Stimulated activated effector memory CD8-positive, alpha-beta T cell treated with anti-CD3 and anti-CD28 coated beads, Interleukin-12 subunit alpha, Interleukin-12 subunit beta, amount 100 ng/mL, for 72 hours (primary cell): ENCODE measurements at regions not wholly inside any gene's neighbourhood (a gene's known extent, or its start where the extent isn't known, plus 50 kb on each side); places are given as distances from the start of the nearest gene placed in this dataset.
A peak's percentile ranks its signal among the peaks of the same experiment; 100 is the strongest.

Source experiments
- ATAC-seq: fragments of 150-1000 bp; cut with Tn5 transposase; 2 replicates; pipeline ENCODE4 v1.10.0; 2021
- DNase-seq, 2 donors: peaks; one replicate each; pipeline ENCODE4 v3.0.0; 2021 to 2022; ENCODE audit warnings: low spot score in 2 of 2
- H3K27ac Mint-ChIP-seq: one replicate; pipeline ENCODE4 v1.8.0; 2022; ENCODE audit warnings: mild to moderate bottlenecking, mixed read lengths
- H3K36me3 Mint-ChIP-seq: one replicate; pipeline ENCODE4 v1.8.0; 2022; ENCODE audit warnings: mild to moderate bottlenecking, mixed read lengths
- H3K4me1 Mint-ChIP-seq: one replicate; pipeline ENCODE4 v1.8.0; 2022; ENCODE audit warnings: mixed read lengths
- H3K4me3 Mint-ChIP-seq: one replicate; pipeline ENCODE4 v1.8.0; 2022; ENCODE audit warnings: mild to moderate bottlenecking, mixed read lengths
- H3K9me3 Mint-ChIP-seq: one replicate; pipeline ENCODE4 v1.8.0; 2022; ENCODE audit warnings: mixed read lengths

- Mint-ChIP-seq H3K27ac (no peak overlapping the region), H3K4me1 (no peaks in the 10 kb centered on the region), H3K36me3 (no peaks in the 10 kb centered on the region)
These were observed 91.3 kb downstream of the MAF start for GRCh38 chr16:79509211-79509631.

GRCh38 chr16:79508294-79508693 is 92.2 kb downstream of the MAF start:
- Mint-ChIP-seq H3K27ac (no peak overlapping the region), H3K36me3 (no peaks in the 10 kb centered on the region), H3K9me3 (no peaks in the 10 kb centered on the region), H3K4me1 (no peaks in the 10 kb centered on the region), H3K4me3 (no peak overlapping the region)
- ATAC-seq (no peak), DNase-seq (no peak)

More at GRCh38 chr16:79509211-79509631, 91.3 kb downstream of the MAF start:
- ATAC-seq (no peak), DNase-seq (no peak)
- Mint-ChIP-seq H3K9me3 (no peaks in the 10 kb centered on the region), H3K4me3 (no peak overlapping the region)

- Mint-ChIP-seq H3K36me3 (no peaks in the 10 kb centered on the region), H3K4me3 (no peak overlapping the region), H3K27ac (no peak overlapping the region), H3K4me1 (no peaks in the 10 kb centered on the region), H3K9me3 (no peaks in the 10 kb centered on the region)
- DNase-seq (no peak), ATAC-seq (no peak)
These were observed 95.2 kb downstream of the MAF start for GRCh38 chr16:79505344-79505743.

- H3K4me1 Mint-ChIP-seq = peaks cover under 1% of the 10 kb centered on the region
- DNase-seq (no peak), ATAC-seq (no peak)
- no peak overlapping the region for H3K27ac Mint-ChIP-seq
- H3K9me3 Mint-ChIP-seq = no peaks in the 10 kb centered on the region
- no peak overlapping the region for H3K4me3 Mint-ChIP-seq
- no peaks in the 10 kb centered on the region for H3K36me3 Mint-ChIP-seq
These were observed 97.0 kb downstream of the MAF start for GRCh38 chr16:79503511-79503910.

GRCh38 chr16:79501446-79501845 is 99.1 kb downstream of the MAF start:
- no peak for ATAC-seq
- H3K4me3 Mint-ChIP-seq = no peak overlapping the region
- no peaks in the 10 kb centered on the region for H3K9me3 Mint-ChIP-seq

GRCh38 chr16:79500866-79501265 is 99.7 kb downstream of the MAF start:
- H3K4me3 Mint-ChIP-seq = no peak overlapping the region
- no peak for DNase-seq
- ATAC-seq = no peak

More at GRCh38 chr16:79501446-79501845, 99.1 kb downstream of the MAF start:
- no peak for DNase-seq
- H3K27ac Mint-ChIP-seq = no peak overlapping the region
- peaks cover 17% of the 10 kb centered on the region for H3K4me1 Mint-ChIP-seq
- H3K36me3 Mint-ChIP-seq = no peaks in the 10 kb centered on the region

GRCh38 chr16:79500286-79500685 is 100.3 kb downstream of the MAF start:
- Mint-ChIP-seq H3K9me3 (peaks cover 3% of the 10 kb centered on the region), H3K4me3 (no peak overlapping the region), H3K36me3 (no peaks in the 10 kb centered on the region), H3K4me1 (peaks cover 17% of the 10 kb centered on the region), H3K27ac (no peak overlapping the region)
- ATAC-seq (no peak), DNase-seq (no peak)

More at GRCh38 chr16:79500866-79501265, 99.7 kb downstream of the MAF start:
- Mint-ChIP-seq H3K4me1 (peaks cover 17% of the 10 kb centered on the region), H3K9me3 (peaks cover 3% of the 10 kb centered on the region), H3K27ac (no peak overlapping the region), H3K36me3 (no peaks in the 10 kb centered on the region)

- DNase-seq = no peak
- ATAC-seq = no peak
- H3K4me1 Mint-ChIP-seq = peaks cover 17% of the 10 kb centered on the region
- no peak overlapping the region for H3K27ac Mint-ChIP-seq
- no peaks in the 10 kb centered on the region for H3K36me3 Mint-ChIP-seq
- H3K4me3 Mint-ChIP-seq = no peak overlapping the region
- H3K9me3 Mint-ChIP-seq = peaks cover 3% of the 10 kb centered on the region
These were observed 101.6 kb downstream of the MAF start for GRCh38 chr16:79498928-79499327.

- H3K9me3 Mint-ChIP-seq = peaks cover 3% of the 10 kb centered on the region
- DNase-seq = no peak
- H3K27ac Mint-ChIP-seq = peak overlapping the region; percentile 33
- ATAC-seq = peak; percentile 78
- no peak overlapping the region for H3K4me3 Mint-ChIP-seq
- peaks cover 17% of the 10 kb centered on the region for H3K4me1 Mint-ChIP-seq
- no peaks in the 10 kb centered on the region for H3K36me3 Mint-ChIP-seq
These were observed 102.8 kb downstream of the MAF start for GRCh38 chr16:79497606-79498350.

GRCh38 chr16:79493911-79494310 is 106.6 kb downstream of the MAF start:
- no peak for ATAC-seq
- Mint-ChIP-seq H3K4me3 (no peak overlapping the region), H3K9me3 (peaks cover 3% of the 10 kb centered on the region), H3K4me1 (peaks cover 37% of the 10 kb centered on the region), H3K27ac (no peak overlapping the region), H3K36me3 (no peaks in the 10 kb centered on the region)
- no peak for DNase-seq

GRCh38 chr16:79492036-79492435 is 108.5 kb downstream of the MAF start:
- ATAC-seq = no peak
- no peak overlapping the region for H3K27ac Mint-ChIP-seq
- H3K36me3 Mint-ChIP-seq = no peaks in the 10 kb centered on the region

GRCh38 chr16:79485020-79485419 is 115.5 kb downstream of the MAF start:
- no peaks in the 10 kb centered on the region for H3K36me3 Mint-ChIP-seq
- ATAC-seq (no peak), DNase-seq (no peak)
- H3K4me1 Mint-ChIP-seq = peaks cover 17% of the 10 kb centered on the region
- H3K4me3 Mint-ChIP-seq = no peak overlapping the region
- no peaks in the 10 kb centered on the region for H3K9me3 Mint-ChIP-seq
- H3K27ac Mint-ChIP-seq = no peak overlapping the region

More at GRCh38 chr16:79492036-79492435, 108.5 kb downstream of the MAF start:
- H3K4me3 Mint-ChIP-seq = no peak overlapping the region
- H3K9me3 Mint-ChIP-seq = peaks cover 3% of the 10 kb centered on the region
- no peak for DNase-seq
- peaks cover 22% of the 10 kb centered on the region for H3K4me1 Mint-ChIP-seq

- Mint-ChIP-seq H3K27ac (no peak overlapping the region), H3K36me3 (no peaks in the 10 kb centered on the region), H3K9me3 (no peaks in the 10 kb centered on the region), H3K4me1 (peaks cover 10% of the 10 kb centered on the region), H3K4me3 (no peak overlapping the region)
- no peak for ATAC-seq
- DNase-seq = no peak
These were observed 116.3 kb downstream of the MAF start for GRCh38 chr16:79484237-79484636.

- H3K4me1 Mint-ChIP-seq = peaks cover 9% of the 10 kb centered on the region
- H3K9me3 Mint-ChIP-seq = no peaks in the 10 kb centered on the region
- no peak for ATAC-seq
- no peak overlapping the region for H3K4me3 Mint-ChIP-seq
- no peak for DNase-seq
- no peak overlapping the region for H3K27ac Mint-ChIP-seq
- no peaks in the 10 kb centered on the region for H3K36me3 Mint-ChIP-seq
These were observed 117.2 kb downstream of the MAF start for GRCh38 chr16:79483336-79483735.

GRCh38 chr16:79482011-79482410 is 118.5 kb downstream of the MAF start:
- Mint-ChIP-seq H3K9me3 (no peaks in the 10 kb centered on the region), H3K4me1 (peaks cover 9% of the 10 kb centered on the region), H3K27ac (no peak overlapping the region), H3K36me3 (no peaks in the 10 kb centered on the region), H3K4me3 (no peak overlapping the region)
- DNase-seq = no peak
- ATAC-seq = no peak

GRCh38 chr16:79480929-79481328 is 119.6 kb downstream of the MAF start:
- Mint-ChIP-seq H3K9me3 (no peaks in the 10 kb centered on the region), H3K27ac (no peak overlapping the region), H3K36me3 (no peaks in the 10 kb centered on the region), H3K4me1 (peaks cover 9% of the 10 kb centered on the region), H3K4me3 (no peak overlapping the region)
- DNase-seq = no peak
- no peak for ATAC-seq
